ENCODE measurements at regions not wholly inside any gene's neighbourhood (a gene's known extent, or its start where the extent isn't known, plus 50 kb on each side); places are given as distances from the start of the nearest gene placed in this dataset.

DNA sequence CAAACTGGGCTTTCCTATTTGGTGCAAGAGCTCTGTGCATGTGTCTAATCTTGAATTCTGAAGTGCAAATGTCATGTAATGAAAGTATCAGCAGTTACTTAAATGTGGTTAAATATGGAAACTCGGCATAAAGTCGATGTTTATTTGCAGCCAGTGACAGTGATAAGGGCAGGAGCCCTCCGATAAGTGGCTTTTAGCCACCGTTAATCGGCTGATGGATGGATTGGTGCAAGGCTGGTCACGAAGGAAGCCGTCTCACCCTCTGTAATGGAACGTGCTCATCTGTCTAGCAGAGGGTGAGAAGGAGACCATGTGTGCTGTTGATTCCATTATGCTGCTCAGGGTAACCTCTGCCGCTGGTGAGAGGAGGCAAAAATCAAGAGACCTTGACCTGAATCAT lies 121.8 kb upstream of the PAX6 start:
- peaks cover 3% of the 10 kb centered on the region for H3K27me3 Mint-ChIP-seq (ENCODE audit: low read depth)
- H3K4me1 Mint-ChIP-seq: peaks cover 16% of the 10 kb centered on the region
- H3K9me3 Mint-ChIP-seq: no peaks in the 10 kb centered on the region
- H3K27ac Mint-ChIP-seq (ENCODE audit: unreplicated experiment): no peak overlapping the region
- TF ChIP-seq, protein P1, sequence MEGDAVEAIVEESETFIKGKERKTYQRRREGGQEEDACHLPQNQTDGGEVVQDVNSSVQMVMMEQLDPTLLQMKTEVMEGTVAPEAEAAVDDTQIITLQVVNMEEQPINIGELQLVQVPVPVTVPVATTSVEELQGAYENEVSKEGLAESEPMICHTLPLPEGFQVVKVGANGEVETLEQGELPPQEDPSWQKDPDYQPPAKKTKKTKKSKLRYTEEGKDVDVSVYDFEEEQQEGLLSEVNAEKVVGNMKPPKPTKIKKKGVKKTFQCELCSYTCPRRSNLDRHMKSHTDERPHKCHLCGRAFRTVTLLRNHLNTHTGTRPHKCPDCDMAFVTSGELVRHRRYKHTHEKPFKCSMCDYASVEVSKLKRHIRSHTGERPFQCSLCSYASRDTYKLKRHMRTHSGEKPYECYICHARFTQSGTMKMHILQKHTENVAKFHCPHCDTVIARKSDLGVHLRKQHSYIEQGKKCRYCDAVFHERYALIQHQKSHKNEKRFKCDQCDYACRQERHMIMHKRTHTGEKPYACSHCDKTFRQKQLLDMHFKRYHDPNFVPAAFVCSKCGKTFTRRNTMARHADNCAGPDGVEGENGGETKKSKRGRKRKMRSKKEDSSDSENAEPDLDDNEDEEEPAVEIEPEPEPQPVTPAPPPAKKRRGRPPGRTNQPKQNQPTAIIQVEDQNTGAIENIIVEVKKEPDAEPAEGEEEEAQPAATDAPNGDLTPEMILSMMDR (conservative IDR thresholded peaks at IDR 0.05): no peak
- no peaks in the 10 kb centered on the region for H3K36me3 Mint-ChIP-seq (ENCODE audit: low read depth)
- H3K4me3 Mint-ChIP-seq: no peak overlapping the region
- DNase-seq (ENCODE audit: low read depth, low spot score): no peak

DNA sequence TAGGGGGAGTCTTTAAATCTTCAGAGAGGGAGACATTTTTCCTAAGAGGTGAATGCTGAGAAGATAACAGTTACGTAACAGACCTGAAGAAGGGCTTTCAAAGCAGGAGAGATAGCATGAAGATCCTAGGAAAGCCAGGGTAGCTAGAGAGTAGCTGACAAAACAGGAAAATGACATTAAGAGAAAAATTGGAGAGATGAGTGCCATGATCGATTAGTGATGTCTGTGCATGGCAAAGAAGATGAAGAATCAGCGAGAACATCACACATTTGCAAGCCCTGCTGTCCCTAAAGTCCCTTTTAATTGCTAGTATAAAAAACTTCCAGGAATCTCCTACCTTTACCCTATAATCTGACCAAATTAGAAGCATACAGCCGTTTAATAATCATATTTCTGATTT lies 116.9 kb upstream of the PAX6 start:
- Mint-ChIP-seq H3K27me3 (ENCODE audit: low read depth) (peaks cover 8% of the 10 kb centered on the region), H3K4me1 (peaks cover 5% of the 10 kb centered on the region), H3K9me3 (no peaks in the 10 kb centered on the region), H3K4me3 (no peak overlapping the region), H3K36me3 (ENCODE audit: low read depth) (no peaks in the 10 kb centered on the region), H3K27ac (ENCODE audit: unreplicated experiment) (no peak overlapping the region)
- TF ChIP-seq, protein P1 (conservative IDR thresholded peaks at IDR 0.05): no peak
- DNase-seq (ENCODE audit: low read depth, low spot score): no peak

DNA sequence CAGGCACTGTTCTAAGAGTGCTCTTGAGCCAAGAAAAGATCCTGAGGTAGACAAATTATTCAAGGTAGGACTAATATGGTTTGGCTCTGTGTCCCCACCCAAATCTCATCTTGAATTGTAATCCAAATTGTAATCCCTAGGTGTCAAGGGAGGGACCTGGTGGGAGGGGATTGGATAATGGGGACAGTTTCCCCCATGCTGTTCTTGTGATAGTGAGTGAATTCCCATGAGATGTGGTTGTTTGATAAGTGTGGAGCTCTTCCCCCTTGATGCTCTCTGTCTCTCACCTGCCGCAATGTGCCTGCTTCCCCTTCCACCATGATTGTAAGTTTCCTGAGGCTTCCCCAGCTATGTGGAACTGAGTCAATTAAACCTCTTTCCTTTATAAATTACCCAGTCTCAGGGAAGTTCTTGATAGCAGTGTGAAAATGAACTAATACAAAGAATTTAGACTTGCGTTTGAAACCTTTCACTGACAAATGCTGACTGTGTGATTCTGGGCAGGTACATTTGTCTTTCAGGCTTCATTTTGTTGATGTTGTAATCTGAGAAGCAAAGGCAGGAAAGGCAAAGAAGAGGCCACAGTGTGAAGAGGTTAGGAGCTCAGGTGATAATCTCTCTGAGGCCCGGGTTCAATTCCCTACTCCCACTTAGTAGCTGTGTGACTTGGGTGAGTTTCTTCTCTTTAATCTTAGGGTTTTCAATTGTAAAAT lies 115.8 kb upstream of the PAX6 start:
- peaks cover 5% of the 10 kb centered on the region for H3K27me3 Mint-ChIP-seq (ENCODE audit: low read depth)
- H3K27ac Mint-ChIP-seq (ENCODE audit: unreplicated experiment): no peak overlapping the region
- no peaks in the 10 kb centered on the region for H3K36me3 Mint-ChIP-seq (ENCODE audit: low read depth)
- H3K4me1 Mint-ChIP-seq: no peaks in the 10 kb centered on the region
- DNase-seq (ENCODE audit: low read depth, low spot score): no peak
- H3K9me3 Mint-ChIP-seq: no peaks in the 10 kb centered on the region
- TF ChIP-seq, protein P1 (conservative IDR thresholded peaks at IDR 0.05): no peak
- no peak overlapping the region for H3K4me3 Mint-ChIP-seq

DNA sequence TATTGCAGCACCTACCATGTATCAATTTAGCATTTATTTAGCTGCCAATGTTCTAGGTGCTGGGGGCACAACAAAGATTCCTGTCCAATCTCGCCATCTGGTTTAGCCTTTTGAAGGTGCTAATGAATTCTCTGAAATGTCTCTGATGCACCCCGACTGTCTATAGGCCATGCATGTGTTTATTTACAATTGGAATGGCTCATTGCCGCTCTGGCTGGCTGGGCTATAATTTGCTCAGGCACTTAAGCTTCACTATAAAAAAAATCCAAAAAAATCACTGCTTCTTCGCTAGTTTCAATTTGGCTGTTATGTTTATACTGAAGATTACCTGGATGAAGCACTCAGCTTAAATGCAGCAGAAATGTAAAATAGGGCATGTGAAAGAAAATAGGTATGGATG lies 115.0 kb upstream of the PAX6 start:
- peaks cover 5% of the 10 kb centered on the region for H3K27me3 Mint-ChIP-seq (ENCODE audit: low read depth)
- no peak overlapping the region for H3K4me3 Mint-ChIP-seq
- TF ChIP-seq, protein P1 (conservative IDR thresholded peaks at IDR 0.05): no peak
- DNase-seq (ENCODE audit: low read depth, low spot score): no peak
- no peaks in the 10 kb centered on the region for H3K36me3 Mint-ChIP-seq (ENCODE audit: low read depth)
- H3K4me1 Mint-ChIP-seq: no peaks in the 10 kb centered on the region
- H3K27ac Mint-ChIP-seq (ENCODE audit: unreplicated experiment): no peak overlapping the region
- no peaks in the 10 kb centered on the region for H3K9me3 Mint-ChIP-seq

DNA sequence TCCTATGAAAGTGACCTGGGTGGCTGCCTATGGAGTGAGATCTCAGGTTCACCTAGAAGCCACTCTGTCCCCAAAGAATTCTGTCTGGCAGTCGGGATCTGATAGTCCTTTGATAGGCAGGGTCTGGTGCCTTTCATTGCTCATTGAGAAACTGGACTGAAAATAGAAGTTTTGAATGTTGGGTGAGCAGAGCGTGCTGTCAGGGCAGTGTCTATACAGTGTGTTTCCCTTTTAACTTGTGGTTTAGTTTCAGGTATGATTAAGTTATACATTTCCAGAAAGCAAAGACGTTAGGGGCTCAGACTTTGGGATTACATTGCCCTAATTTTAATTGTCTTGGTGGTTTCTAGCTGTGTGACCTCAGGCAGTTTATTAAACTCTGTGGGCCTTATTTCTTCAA lies 111.3 kb upstream of the PAX6 start:
- Mint-ChIP-seq H3K27me3 (ENCODE audit: low read depth) (peaks cover 5% of the 10 kb centered on the region), H3K4me3 (no peak overlapping the region), H3K9me3 (no peaks in the 10 kb centered on the region), H3K4me1 (no peaks in the 10 kb centered on the region), H3K27ac (ENCODE audit: unreplicated experiment) (no peak overlapping the region), H3K36me3 (ENCODE audit: low read depth) (no peaks in the 10 kb centered on the region)
- no peak for DNase-seq (ENCODE audit: low read depth, low spot score)
- TF ChIP-seq, protein P1 (conservative IDR thresholded peaks at IDR 0.05): no peak

Data from neural crest cell (in vitro differentiated cells).